Right atrium auricular region (tissue), 2 donors: ENCODE measurements at regions not wholly inside any gene's neighbourhood (a gene's known extent, or its start where the extent isn't known, plus 50 kb on each side); places are given as distances from the start of the nearest gene placed in this dataset.

Experiments used
- DNase-seq: peaks from one replicate; pipeline ENCODE4 v3.0.0-alpha.2; 2019; ENCODE audit warnings: low spot score
- H3K27ac ChIP-seq, 2 donors: fragments of 200-600 bp; sonication (generic); 1 replicate in 1 of 2; 2 replicates in 1 of 2; pipeline ENCODE4 v1.5.1; 2016 to 2019
- H3K27me3 ChIP-seq, 2 donors: fragments of 200-600 bp; sonication (generic); one replicate each; pipeline versions ENCODE4 v1.5.1 to v1.6.0; 2017 to 2019
- H3K36me3 ChIP-seq: fragments of 200-600 bp; sonication (generic); one replicate; pipeline ENCODE4 v1.5.1; 2016
- H3K4me1 ChIP-seq, 2 donors: fragments of 200-600 bp; sonication (generic); one replicate each; pipeline versions ENCODE4 v1.5.1 to v1.6.0; 2017 to 2019
- H3K4me3 ChIP-seq, 2 donors: fragments of 200-600 bp; sonication (generic); 1 replicate in 1 of 2; 2 replicates in 1 of 2; pipeline ENCODE4 v1.5.1; 2017 to 2019; ENCODE audit warnings: mild to moderate bottlenecking in 1 of 2, moderate library complexity in 1 of 2
- H3K9me3 ChIP-seq, 2 donors: fragments of 200-600 bp; sonication (generic); one replicate each; pipeline ENCODE4 v1.5.1; 2019
- TF ChIP-seq, protein P1 (sequence below), 2 donors: fragments of 200-600 bp; sonication (generic); IDR thresholded peaks; one replicate each; pipeline ENCODE4 v1.5.1; 2019; ENCODE audit warnings: antibody characterized with exemption in 2 of 2

DNA sequence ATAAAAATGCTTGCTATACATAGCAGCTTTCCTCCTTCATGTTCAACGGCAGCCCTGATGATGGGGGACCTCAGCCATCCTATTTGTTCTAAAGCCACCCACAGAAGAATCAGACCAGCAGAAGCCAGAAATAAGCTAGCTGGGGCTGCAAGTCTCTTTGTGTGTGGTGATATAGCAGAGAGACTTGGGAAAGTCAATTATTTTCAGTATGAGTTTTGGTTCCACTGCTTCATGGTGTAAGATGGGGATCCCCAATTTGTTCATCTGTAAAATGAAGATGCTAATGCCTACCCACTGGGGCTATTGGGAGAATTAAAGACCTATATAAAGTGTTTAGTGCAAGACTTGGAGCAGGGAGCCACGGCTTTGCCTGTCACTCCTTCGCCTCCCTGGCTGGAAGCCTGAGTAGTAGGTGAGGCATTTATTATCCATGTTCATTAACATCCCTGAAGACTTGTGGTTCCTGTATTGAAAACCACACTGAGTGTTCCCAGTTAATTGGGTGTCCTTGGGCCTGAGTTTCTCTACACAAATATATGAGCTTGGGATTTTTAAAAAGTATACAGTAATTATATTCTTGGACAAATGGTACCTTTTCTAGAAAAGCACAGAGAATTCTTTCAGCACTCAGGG lies 210.1 kb upstream of the SLC24A2 start:
- no peaks in the 10 kb centered on the region for H3K36me3 ChIP-seq
- H3K4me1 ChIP-seq, result no peaks in the 10 kb centered on the region
- TF ChIP-seq, protein P1, sequence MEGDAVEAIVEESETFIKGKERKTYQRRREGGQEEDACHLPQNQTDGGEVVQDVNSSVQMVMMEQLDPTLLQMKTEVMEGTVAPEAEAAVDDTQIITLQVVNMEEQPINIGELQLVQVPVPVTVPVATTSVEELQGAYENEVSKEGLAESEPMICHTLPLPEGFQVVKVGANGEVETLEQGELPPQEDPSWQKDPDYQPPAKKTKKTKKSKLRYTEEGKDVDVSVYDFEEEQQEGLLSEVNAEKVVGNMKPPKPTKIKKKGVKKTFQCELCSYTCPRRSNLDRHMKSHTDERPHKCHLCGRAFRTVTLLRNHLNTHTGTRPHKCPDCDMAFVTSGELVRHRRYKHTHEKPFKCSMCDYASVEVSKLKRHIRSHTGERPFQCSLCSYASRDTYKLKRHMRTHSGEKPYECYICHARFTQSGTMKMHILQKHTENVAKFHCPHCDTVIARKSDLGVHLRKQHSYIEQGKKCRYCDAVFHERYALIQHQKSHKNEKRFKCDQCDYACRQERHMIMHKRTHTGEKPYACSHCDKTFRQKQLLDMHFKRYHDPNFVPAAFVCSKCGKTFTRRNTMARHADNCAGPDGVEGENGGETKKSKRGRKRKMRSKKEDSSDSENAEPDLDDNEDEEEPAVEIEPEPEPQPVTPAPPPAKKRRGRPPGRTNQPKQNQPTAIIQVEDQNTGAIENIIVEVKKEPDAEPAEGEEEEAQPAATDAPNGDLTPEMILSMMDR (IDR thresholded peaks at IDR 0.05), result no peak
- no peak for DNase-seq
- H3K9me3 ChIP-seq, result no peaks in the 10 kb centered on the region
- no peak overlapping the region for H3K27ac ChIP-seq
- H3K4me3 ChIP-seq, result no peak overlapping the region
- H3K27me3 ChIP-seq, result no peaks in the 10 kb centered on the region

DNA sequence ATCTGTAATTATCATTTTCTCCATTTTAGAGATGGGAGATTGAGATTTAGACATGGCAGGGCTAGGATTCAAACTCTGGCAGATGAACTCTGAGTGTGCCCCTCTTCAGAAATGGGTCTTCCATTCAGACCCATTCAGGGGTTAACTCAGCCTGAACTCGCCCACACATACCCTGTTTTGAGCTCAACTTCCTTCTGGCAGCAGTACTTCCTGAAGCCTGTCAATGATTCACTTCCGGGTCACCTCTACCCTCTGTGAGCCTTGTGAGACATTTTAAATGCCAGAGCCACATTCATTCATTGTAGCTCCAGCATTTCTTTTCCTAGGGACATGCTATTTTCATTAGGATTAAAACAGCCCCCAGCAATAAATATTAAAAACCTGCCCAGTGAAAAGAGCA lies 209.3 kb upstream of the SLC24A2 start:
- Histone ChIP-seq H3K27ac (no peak overlapping the region), H3K27me3 (no peaks in the 10 kb centered on the region), H3K4me1 (no peaks in the 10 kb centered on the region), H3K9me3 (no peaks in the 10 kb centered on the region), H3K36me3 (no peaks in the 10 kb centered on the region), H3K4me3 (no peak overlapping the region)
- DNase-seq, result no peak
- TF ChIP-seq, protein P1 (IDR thresholded peaks at IDR 0.05), result no peak

DNA sequence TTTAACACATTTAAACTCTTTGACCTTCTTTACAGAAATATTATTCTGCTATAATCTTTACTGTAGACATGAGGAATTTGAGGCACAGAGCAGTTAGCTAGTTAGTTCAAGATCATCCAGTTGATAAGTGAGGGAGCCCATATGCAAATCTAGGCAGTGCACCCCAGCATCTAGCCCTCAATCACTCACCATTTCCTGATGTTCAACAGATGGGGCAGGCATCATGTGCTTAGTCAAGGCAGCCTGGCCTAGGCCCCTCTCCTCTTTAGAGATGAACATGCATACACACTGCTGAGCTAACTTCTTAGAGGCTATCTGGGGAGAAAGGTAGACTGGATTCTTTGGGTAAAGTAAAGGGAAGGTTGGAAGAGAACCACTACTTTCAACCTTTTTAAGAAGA lies 206.8 kb upstream of the SLC24A2 start:
- TF ChIP-seq, protein P1 (IDR thresholded peaks at IDR 0.05), result no peak
- H3K36me3 ChIP-seq, result no peaks in the 10 kb centered on the region
- no peaks in the 10 kb centered on the region for H3K27me3 ChIP-seq
- H3K4me1 ChIP-seq, result no peaks in the 10 kb centered on the region
- H3K27ac ChIP-seq, result no peak overlapping the region
- H3K9me3 ChIP-seq, result no peaks in the 10 kb centered on the region
- H3K4me3 ChIP-seq, result no peak overlapping the region
- no peak for DNase-seq

DNA sequence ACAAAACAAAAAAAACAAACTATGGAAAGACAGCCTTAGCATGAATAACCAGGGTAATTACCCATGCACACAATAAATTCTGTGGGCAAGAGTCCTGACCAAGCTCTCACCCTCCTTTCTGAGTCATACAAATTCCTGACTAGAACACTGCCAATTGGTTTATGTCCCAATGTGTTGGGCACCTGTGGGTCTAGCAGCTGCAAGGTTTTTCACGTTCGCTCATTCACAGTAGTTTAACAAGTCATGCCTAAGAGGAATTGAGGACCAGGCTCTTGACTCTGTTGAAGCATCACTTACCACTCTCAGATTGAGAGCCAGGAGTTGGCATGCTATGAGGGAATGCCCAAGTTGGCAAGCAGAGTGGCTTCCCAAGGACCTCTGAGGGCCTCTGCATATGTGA lies 205.5 kb upstream of the SLC24A2 start:
- no peak for DNase-seq

DNA sequence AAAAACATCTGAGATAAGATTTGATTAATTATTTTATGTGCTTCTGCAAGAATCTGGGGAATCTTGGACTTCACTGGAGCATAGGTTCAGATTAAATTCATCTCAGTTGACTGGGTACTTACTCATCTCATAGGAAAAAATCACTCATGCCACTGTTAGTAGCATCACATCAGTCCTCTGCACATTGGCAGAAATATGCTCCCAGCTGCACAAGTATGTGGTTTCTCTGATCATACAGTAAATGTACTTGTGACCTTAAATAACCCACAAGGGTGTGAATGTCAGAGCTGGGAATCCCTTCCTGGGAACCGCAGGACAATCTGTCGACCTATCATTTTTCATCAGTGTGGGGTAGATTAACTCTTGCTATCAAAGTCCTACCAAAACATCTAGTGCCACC lies 203.7 kb upstream of the SLC24A2 start:
- Histone ChIP-seq H3K4me1 (no peaks in the 10 kb centered on the region), H3K36me3 (no peaks in the 10 kb centered on the region), H3K27ac (no peak overlapping the region), H3K4me3 (no peak overlapping the region), H3K9me3 (no peaks in the 10 kb centered on the region), H3K27me3 (no peaks in the 10 kb centered on the region)
- no peak for DNase-seq
- TF ChIP-seq, protein P1 (IDR thresholded peaks at IDR 0.05), result no peak

More for the DNA sequence above, 205.5 kb upstream of the SLC24A2 start:
- TF ChIP-seq, protein P1 (IDR thresholded peaks at IDR 0.05), result no peak
- H3K27ac ChIP-seq, result no peak overlapping the region
- H3K4me1 ChIP-seq, result no peaks in the 10 kb centered on the region
- H3K27me3 ChIP-seq, result no peaks in the 10 kb centered on the region
- H3K9me3 ChIP-seq, result no peaks in the 10 kb centered on the region
- no peaks in the 10 kb centered on the region for H3K36me3 ChIP-seq
- no peak overlapping the region for H3K4me3 ChIP-seq

DNA sequence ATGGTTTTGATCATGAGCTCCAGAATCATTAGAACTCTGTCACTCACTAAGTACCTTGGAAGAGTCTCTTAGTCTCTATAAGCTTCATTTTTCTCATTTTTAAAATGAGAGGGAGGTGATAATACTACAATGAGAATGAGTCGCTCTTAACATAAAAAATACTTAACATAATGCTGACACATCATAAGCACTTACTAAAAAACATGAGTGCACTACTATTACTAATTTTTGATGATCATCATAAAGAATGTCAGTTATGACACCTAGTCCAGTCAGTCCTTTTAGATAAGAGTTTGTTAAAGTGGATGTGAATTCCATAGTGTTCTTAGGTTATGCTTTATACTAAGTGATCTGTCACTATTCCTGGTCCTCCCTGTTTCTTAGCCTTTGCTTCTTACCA lies 200.4 kb upstream of the SLC24A2 start:
- no peak overlapping the region for H3K27ac ChIP-seq
- H3K4me3 ChIP-seq, result no peak overlapping the region
- TF ChIP-seq, protein P1 (IDR thresholded peaks at IDR 0.05), result no peak
- DNase-seq, result no peak
- no peaks in the 10 kb centered on the region for H3K9me3 ChIP-seq
- H3K36me3 ChIP-seq, result no peaks in the 10 kb centered on the region
- H3K27me3 ChIP-seq, result no peaks in the 10 kb centered on the region
- no peaks in the 10 kb centered on the region for H3K4me1 ChIP-seq
